ENCODE measurements at regions not wholly inside any gene's neighbourhood (a gene's known extent, or its start where the extent isn't known, plus 50 kb on each side); places are given as distances from the start of the nearest gene placed in this dataset.

- Histone ChIP-seq H3K18ac (ENCODE audit: low read depth, low read length) (no peak overlapping the region), H3K27me3 (ENCODE audit: control insufficient read depth, insufficient read depth, low read length) (peaks cover 5% of the 10 kb centered on the region; the same call in 1 of the 2 replicates), H4K20me1 (ENCODE audit: insufficient read depth, low read length) (no peaks in the 10 kb centered on the region), H3K4me3 (ENCODE audit: insufficient read depth, low read depth, low read length) (no peak overlapping the region), H2BK15ac (ENCODE audit: low read depth, low read length) (no peak overlapping the region), H3K36me3 (ENCODE audit: control insufficient read depth, insufficient read depth, low read length) (no peaks in the 10 kb centered on the region), H4K5ac (ENCODE audit: low read depth, low read length) (no peak overlapping the region), H2BK20ac (ENCODE audit: low read depth, low read length) (no peak overlapping the region), H3K14ac (replicated peaks; ENCODE audit: low read depth, low read length) (no peak overlapping the region), H3K9me3 (ENCODE audit: control insufficient read depth, insufficient read depth, low read length) (no peaks in the 10 kb centered on the region), H3K56ac (ENCODE audit: extremely low read depth, insufficient read depth, low read length) (no peak overlapping the region), H4K8ac (ENCODE audit: low read depth in 2 of 2, low read length in 2 of 2) (no peak overlapping the region), H4K91ac (ENCODE audit: insufficient read depth, low read depth, low read length) (no peak overlapping the region), H3K23ac (ENCODE audit: low read depth, low read length) (no peak overlapping the region), H3K4ac (ENCODE audit: low read depth, low read length) (no peak overlapping the region), H2AK9ac (replicated peaks; ENCODE audit: low read depth, low read length, poor library complexity) (no peak overlapping the region), H2BK5ac (ENCODE audit: low read depth, low read length, poor library complexity, severe bottlenecking) (no peak overlapping the region), H3K4me2 (ENCODE audit: low read depth, low read length) (no peak overlapping the region), H3K27ac (ENCODE audit: insufficient read depth, low read length) (no peak overlapping the region), H3K9ac (ENCODE audit: low read depth, low read length) (no peak overlapping the region), H3K79me1 (ENCODE audit: low read depth in 1 of 2, low read length in 2 of 2) (no peaks in the 10 kb centered on the region), H2AFZ (replicated peaks; ENCODE audit: low read length, poor library complexity) (no peak overlapping the region), H3K4me1 (ENCODE audit: control insufficient read depth, insufficient read depth, low read length) (no peaks in the 10 kb centered on the region), H2AK5ac (ENCODE audit: low read depth, low read length) (no peak overlapping the region), H2BK120ac (ENCODE audit: low read depth, low read length) (no peak overlapping the region), H3K9me1 (ENCODE audit: insufficient read depth, low read length) (no peaks in the 10 kb centered on the region)
- TF ChIP-seq RFX5 (IDR thresholded peaks at IDR 0.05; ENCODE audit: low read depth, low read length) (no peak), NFE2L2 (IDR thresholded peaks at IDR 0.05; ENCODE audit: low read depth, low read length) (no peak), USF2 (IDR thresholded peaks at IDR 0.05; ENCODE audit: low read depth, low read length) (no peak), MAFK (IDR thresholded peaks at IDR 0.05; ENCODE audit: low read depth, low read length) (no peak), POLR2A (IDR thresholded peaks at IDR 0.05; ENCODE audit: low read depth, low read length) (no peak), SMC3 (IDR thresholded peaks at IDR 0.05; ENCODE audit: low read depth, low read length) (no peak), BHLHE40 (IDR thresholded peaks at IDR 0.05; ENCODE audit: low read depth, low read length) (no peak), CTCF (conservative IDR thresholded peaks at IDR 0.05; ENCODE audit: low read depth, low read length) (no peak), FOS (IDR thresholded peaks at IDR 0.05; ENCODE audit: low read depth, low read length) (no peak), RCOR1 (IDR thresholded peaks at IDR 0.05; ENCODE audit: insufficient replicate concordance, low read length) (no peak), RAD21 (IDR thresholded peaks at IDR 0.05; ENCODE audit: low read length) (no peak)
- BruUV-seq (replicated peaks): no TSS peak
- dilution Hi-C loops (cut with HindIII; ENCODE audit: low sequenced_read_pairs, unreplicated experiment): no loop called here
- in situ Hi-C loops (cut with MboI; ENCODE audit: low sequenced_read_pairs): no loop called here
- WGBS, 2 experiments (ENCODE audit: extremely low coverage in 2 of 2, insufficient read length in 1 of 2): no CpG with 5 or more reads among the region's 6 CpGs
- POLR2A ChIA-PET (ENCODE audit: unreplicated experiment): no interaction called here
- intact Hi-C loops (cut with micrococcal nuclease): no loop called here
- DNase-seq (no peak), ATAC-seq (ENCODE audit: low read depth) (no peak)
- CTCF ChIA-PET: no interaction called here
Measured at GRCh38 chr1:167158111-167158812, 62.4 kb upstream of the POU2F1 start.
